H9 (cell line): ENCODE measurements at regions not wholly inside any gene's neighbourhood (a gene's known extent, or its start where the extent isn't known, plus 50 kb on each side); places are given as distances from the start of the nearest gene placed in this dataset.

Experiments
- DNase-seq: peaks from one replicate; pipeline ENCODE4 v3.0.0-alpha.2; 2017
- H2AFZ ChIP-seq: one replicate; pipeline ENCODE4 v1.6.1; 2013; ENCODE audit warnings: mild to moderate bottlenecking, low read length, control low read depth, moderate library complexity
- H2AK5ac ChIP-seq: 2 replicates; pipeline ENCODE4 v1.6.1; 2013; ENCODE audit warnings: low read length, control low read depth, mixed read lengths; ENCODE audit not compliant: insufficient read length
- H2BK120ac ChIP-seq: one replicate; pipeline ENCODE4 v1.6.1; 2013; ENCODE audit warnings: low read depth, mild to moderate bottlenecking, low read length, control low read depth, inconsistent platforms; ENCODE audit not compliant: poor library complexity, severe bottlenecking
- H2BK12ac ChIP-seq: 2 replicates; pipeline ENCODE4 v1.6.1; 2013; ENCODE audit warnings: low read length, control low read depth, mixed read lengths, low read depth; ENCODE audit not compliant: insufficient read length
- H2BK15ac ChIP-seq: 2 replicates; pipeline ENCODE4 v1.6.1; 2013; ENCODE audit warnings: low read depth, low read length, control low read depth
- H2BK20ac ChIP-seq: one replicate; pipeline ENCODE4 v1.6.1; 2013; ENCODE audit warnings: low read depth, mild to moderate bottlenecking, low read length, control low read depth, inconsistent platforms; ENCODE audit not compliant: poor library complexity, severe bottlenecking
- H2BK5ac ChIP-seq: 2 replicates; pipeline ENCODE4 v1.6.1; 2013; ENCODE audit warnings: low read length, control low read depth, mixed read lengths; ENCODE audit not compliant: insufficient read length
- H3K14ac ChIP-seq: 2 replicates; pipeline ENCODE4 v1.6.1; 2013; ENCODE audit warnings: low read length, control low read depth; ENCODE audit not compliant: insufficient read depth
- H3K18ac ChIP-seq: 2 replicates; pipeline ENCODE4 v1.6.1; 2013; ENCODE audit warnings: low read depth, mild to moderate bottlenecking, mixed read lengths, low read length, control low read depth; ENCODE audit not compliant: insufficient read length
- H3K23ac ChIP-seq: 2 replicates; pipeline ENCODE4 v1.6.1; 2013; ENCODE audit warnings: low read length, control low read depth, mixed read lengths, low read depth; ENCODE audit not compliant: insufficient read length
- H3K23me2 ChIP-seq: 2 replicates; pipeline ENCODE4 v1.6.1; 2013; ENCODE audit warnings: low read depth, mild to moderate bottlenecking, mixed read lengths, low read length, control low read depth; ENCODE audit not compliant: insufficient read length, poor library complexity, severe bottlenecking
- H3K27ac ChIP-seq: 2 replicates; pipeline ENCODE4 v1.5.1; 2013; ENCODE audit warnings: low read length, control low read depth, mixed read lengths, low read depth; ENCODE audit not compliant: insufficient read length
- H3K27me3 ChIP-seq: 2 replicates; pipeline ENCODE4 v1.6.1; 2013; ENCODE audit warnings: low read length, control low read depth, inconsistent platforms; ENCODE audit not compliant: insufficient read depth
- H3K4ac ChIP-seq: 2 replicates; pipeline ENCODE4 v1.6.1; 2013; ENCODE audit warnings: low read depth, mild to moderate bottlenecking, control low read depth, inconsistent platforms, low read length, moderate library complexity
- H3K4me1 ChIP-seq: 2 replicates; pipeline ENCODE4 v1.6.1; 2013; ENCODE audit warnings: low read length, control low read depth, inconsistent platforms; ENCODE audit not compliant: insufficient read depth
- H3K4me2 ChIP-seq: 2 replicates; pipeline ENCODE4 v1.6.1; 2013; ENCODE audit warnings: low read length, control low read depth, mixed read lengths; ENCODE audit not compliant: insufficient read length, insufficient read depth
- H3K56ac ChIP-seq: 2 replicates; pipeline ENCODE4 v1.6.1; 2013; ENCODE audit warnings: low read depth, mild to moderate bottlenecking, mixed read lengths, low read length, control low read depth; ENCODE audit not compliant: insufficient read length
- H3K79me1 ChIP-seq: 2 replicates; pipeline ENCODE4 v1.6.1; 2013; ENCODE audit warnings: low read depth, mild to moderate bottlenecking, moderate library complexity, low read length, control low read depth, inconsistent platforms; ENCODE audit not compliant: insufficient read depth, poor library complexity, severe bottlenecking
- H3K79me2 ChIP-seq: 2 replicates; pipeline ENCODE4 v1.6.1; 2013; ENCODE audit warnings: low read length, control low read depth, inconsistent platforms; ENCODE audit not compliant: insufficient read depth
- H3K9ac ChIP-seq: 2 replicates; pipeline ENCODE4 v1.6.1; 2013; ENCODE audit warnings: low read length, control low read depth, mixed read lengths; ENCODE audit not compliant: insufficient read length; ENCODE audit errors: extremely low read depth
- H3K9me3 ChIP-seq: one replicate; pipeline ENCODE4 v1.6.1; 2013; ENCODE audit warnings: low read depth, low read length, inconsistent platforms; ENCODE audit not compliant: control insufficient read depth
- H3T11ph ChIP-seq: one replicate; pipeline ENCODE4 v1.6.1; 2013; ENCODE audit warnings: mild to moderate bottlenecking, low read length, control low read depth, inconsistent platforms
- H4K20me1 ChIP-seq: one replicate; pipeline ENCODE4 v1.6.1; 2013; ENCODE audit not compliant: control insufficient read depth, insufficient read length, insufficient read depth
- H4K5ac ChIP-seq: 2 replicates; pipeline ENCODE4 v1.6.1; 2013; ENCODE audit warnings: low read depth, mild to moderate bottlenecking, mixed read lengths, low read length, control low read depth; ENCODE audit not compliant: insufficient read length
- H4K8ac ChIP-seq: replicated peaks from 2 replicates; pipeline ENCODE4 v1.6.1; 2013; ENCODE audit warnings: low read length, control low read depth, mixed read lengths, low read depth; ENCODE audit not compliant: insufficient read length
- H4K91ac ChIP-seq: 2 replicates; pipeline ENCODE4 v1.6.1; 2013; ENCODE audit warnings: low read depth, mild to moderate bottlenecking, moderate library complexity, mixed read lengths, low read length, control low read depth; ENCODE audit not compliant: insufficient read length
- H3K27ac Mint-ChIP-seq, 3 experiments: 2 replicates in 2 of 3; 3 replicates in 1 of 3; pipeline ENCODE4 v1.8.0; 2020 to 2021; ENCODE audit warnings: mixed read lengths in 3 of 3, mild to moderate bottlenecking in 1 of 3, moderate library complexity in 1 of 3
- H3K27me3 Mint-ChIP-seq: 2 replicates; pipeline ENCODE4 v1.8.0; 2021; ENCODE audit warnings: low read depth, mild to moderate bottlenecking, moderate library complexity, mixed read lengths
- H3K36me3 Mint-ChIP-seq, 3 experiments: 2 replicates in 2 of 3; 3 replicates in 1 of 3; pipeline ENCODE4 v1.8.0; 2020 to 2021; ENCODE audit warnings: low read depth in 3 of 3, mixed read lengths in 3 of 3; ENCODE audit not compliant: insufficient read depth in 1 of 3
- H3K4me1 Mint-ChIP-seq, 2 experiments: 2 replicates each; pipeline ENCODE4 v1.8.0; 2020; ENCODE audit warnings: mixed read lengths in 2 of 2
- H3K4me3 Mint-ChIP-seq, 2 experiments: 2 replicates in 1 of 2; 3 replicates in 1 of 2; pipeline ENCODE4 v1.8.0; 2020 to 2021; ENCODE audit warnings: mild to moderate bottlenecking in 2 of 2, mixed read lengths in 2 of 2, moderate library complexity in 1 of 2
- H3K9me3 Mint-ChIP-seq, 2 experiments: 2 replicates in 1 of 2; 3 replicates in 1 of 2; pipeline ENCODE4 v1.8.0; 2020; ENCODE audit warnings: mild to moderate bottlenecking in 2 of 2, mixed read lengths in 2 of 2, moderate library complexity in 1 of 2
- CTCF ChIP-seq: fragments of 200-600 bp; sonication (generic); conservative IDR thresholded peaks from 3 replicates; pipeline ENCODE4 v1.8.0; 2021; ENCODE audit warnings: antibody characterized with exemption, mild to moderate bottlenecking
- WGBS: extraction: QIAGEN DNeasy Blood & Tissue Kit; methylation state at CpG from one replicate; pipeline ENCODE4 v1.1.7; 2013; ENCODE audit warnings: missing lambda C conversion rate, low lambda C conversion rate, mixed read lengths; ENCODE audit not compliant: insufficient read length; ENCODE audit errors: extremely low coverage; 5-methylcytosine and 5-hydroxymethylcytosine counted together

GRCh38 chr1:65688848-65689247, 103.8 kb upstream of the PDE4B start:
- Mint-ChIP-seq H3K36me3 (peaks cover 2 to 14% (median 4%) of the 10 kb centered on the region in 3 experiments; a peak in 5 of 7 replicates), H3K4me3 (no peak overlapping the region), H3K27ac (no peak overlapping the region), H3K27me3 (no peaks in the 10 kb centered on the region; the same call in 1 of the 2 replicates), H3K4me1 (peaks cover 4 to 7% of the 10 kb centered on the region in 2 experiments), H3K9me3 (peaks cover 11 to 19% of the 10 kb centered on the region in 2 experiments)
- DNase-seq = no peak
- H4K5ac ChIP-seq = no peak overlapping the region
- no peak overlapping the region for H2AK5ac ChIP-seq
- no peak overlapping the region for H3K23ac ChIP-seq
- H3K9ac ChIP-seq = no peak overlapping the region
- H2BK15ac ChIP-seq = no peak overlapping the region
- H3K9me3 ChIP-seq = no peaks in the 10 kb centered on the region
- no peaks in the 10 kb centered on the region for H3K79me1 ChIP-seq
- H2BK5ac ChIP-seq = no peak overlapping the region
- H3K27ac ChIP-seq = no peak overlapping the region
- H4K20me1 ChIP-seq = no peaks in the 10 kb centered on the region
- H3K56ac ChIP-seq = no peak overlapping the region
- no peaks in the 10 kb centered on the region for H3K79me2 ChIP-seq
- no peak overlapping the region for H3T11ph ChIP-seq
- H3K23me2 ChIP-seq = no peaks in the 10 kb centered on the region
- no peak overlapping the region for H3K4ac ChIP-seq
- no peak overlapping the region for H3K18ac ChIP-seq
- no peak overlapping the region for H3K4me2 ChIP-seq
- H2AFZ ChIP-seq = no peak overlapping the region
- no peak overlapping the region for H2BK120ac ChIP-seq
- no peak overlapping the region for H3K14ac ChIP-seq
- no CpG with 5 or more reads among the region's 3 CpGs for WGBS
- H2BK20ac ChIP-seq = no peak overlapping the region
- no peak for TF ChIP-seq CTCF
- no peaks in the 10 kb centered on the region for H3K27me3 ChIP-seq
- no peaks in the 10 kb centered on the region for H3K4me1 ChIP-seq
- H2BK12ac ChIP-seq = no peak overlapping the region
- H4K8ac ChIP-seq = no peak overlapping the region
- H4K91ac ChIP-seq = no peak overlapping the region
